ENCODE measurements at regions not wholly inside any gene's neighbourhood (a gene's known extent, or its start where the extent isn't known, plus 50 kb on each side); places are given as distances from the start of the nearest gene placed in this dataset.
"Not testable (repeated sequence)": the region's sequence is repeated elsewhere in the genome, so short reads cannot be mapped to it uniquely, and the experiment has no call there.

- Mint-ChIP-seq H3K36me3 (peaks cover 4% of the 10 kb centered on the region), H3K4me3 (no peak overlapping the region), H3K27ac (no peak overlapping the region), H3K4me1 (ENCODE audit: low read depth in 2 of 2) (no peaks in the 10 kb centered on the region), H3K9me3 (peaks cover 14% of the 10 kb centered on the region), H3K27me3 (no peaks in the 10 kb centered on the region)
- DNase-seq (ENCODE audit: low spot score) (no peak), ATAC-seq (no peak)
Observed at GRCh38 chr1:96445302-96445701, 276.3 kb upstream of the PTBP2 start.

DNA sequence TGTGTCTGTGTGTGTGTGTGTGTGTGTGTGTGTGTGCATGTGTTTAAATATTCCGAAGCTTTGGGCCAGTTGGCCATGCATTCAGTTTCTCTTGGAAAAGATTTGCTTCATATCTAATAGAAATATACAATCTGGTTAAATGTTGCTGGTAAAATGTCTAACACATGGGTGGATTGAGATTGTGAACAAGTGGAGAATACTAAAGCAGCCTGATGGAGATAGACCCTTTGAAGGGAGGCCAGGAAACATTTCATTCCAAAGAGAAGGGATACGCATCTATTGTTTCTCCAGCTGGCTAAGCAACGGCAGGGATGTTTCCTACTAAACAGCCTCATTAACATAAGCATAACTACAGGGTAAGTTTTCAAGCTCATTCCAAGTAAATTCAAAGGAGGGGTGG is 257.5 kb upstream of the PTBP2 start:
- no peak for ATAC-seq
- no peak overlapping the region for H3K27ac Mint-ChIP-seq
- peaks cover 3% of the 10 kb centered on the region for H3K9me3 Mint-ChIP-seq
- no peaks in the 10 kb centered on the region for H3K4me1 Mint-ChIP-seq (ENCODE audit: low read depth in 2 of 2)
- H3K27me3 Mint-ChIP-seq: no peaks in the 10 kb centered on the region
- no peak for DNase-seq (ENCODE audit: low spot score)
- H3K4me3 Mint-ChIP-seq: no peak overlapping the region
- H3K36me3 Mint-ChIP-seq: no peaks in the 10 kb centered on the region

DNA sequence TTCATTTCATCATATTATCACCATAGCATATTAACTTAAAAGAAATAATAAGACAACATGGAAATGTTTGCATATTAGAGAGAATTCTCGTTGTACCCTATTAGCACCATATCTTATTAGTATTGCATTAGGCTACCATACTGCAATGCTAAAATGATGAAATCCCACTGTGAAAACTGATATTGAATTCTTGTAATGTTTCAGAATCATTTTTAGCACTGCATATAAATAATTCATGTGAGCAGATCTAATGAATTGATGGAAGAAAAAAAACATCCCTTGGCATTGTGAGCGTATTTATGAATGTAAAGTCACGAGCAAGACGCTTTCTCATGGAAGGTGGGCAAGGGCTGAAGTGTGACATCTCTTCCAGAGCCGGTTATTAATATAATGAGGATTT is 257.1 kb upstream of the PTBP2 start:
- H3K9me3 Mint-ChIP-seq: peaks cover 3% of the 10 kb centered on the region
- H3K36me3 Mint-ChIP-seq: no peaks in the 10 kb centered on the region
- ATAC-seq: no peak
- no peak overlapping the region for H3K27ac Mint-ChIP-seq
- H3K4me3 Mint-ChIP-seq: no peak overlapping the region
- no peak for DNase-seq (ENCODE audit: low spot score)
- no peaks in the 10 kb centered on the region for H3K4me1 Mint-ChIP-seq (ENCODE audit: low read depth in 2 of 2)
- H3K27me3 Mint-ChIP-seq: no peaks in the 10 kb centered on the region

- DNase-seq (ENCODE audit: low spot score) (no peak), ATAC-seq (no peak)
- H3K27ac Mint-ChIP-seq: no peak overlapping the region
- no peaks in the 10 kb centered on the region for H3K4me1 Mint-ChIP-seq (ENCODE audit: low read depth in 2 of 2)
- peaks cover 3% of the 10 kb centered on the region for H3K9me3 Mint-ChIP-seq
- H3K27me3 Mint-ChIP-seq: no peaks in the 10 kb centered on the region
- H3K36me3 Mint-ChIP-seq: no peaks in the 10 kb centered on the region
- H3K4me3 Mint-ChIP-seq: no peak overlapping the region
Observed at GRCh38 chr1:96464991-96465390, 256.6 kb upstream of the PTBP2 start.

GRCh38 chr1:96465441-96465840 is 256.1 kb upstream of the PTBP2 start:
- no peak for DNase-seq (ENCODE audit: low spot score)
- Mint-ChIP-seq H3K27ac (no peak overlapping the region), H3K4me3 (no peak overlapping the region), H3K9me3 (peaks cover 3% of the 10 kb centered on the region), H3K4me1 (ENCODE audit: low read depth in 2 of 2) (no peaks in the 10 kb centered on the region), H3K36me3 (no peaks in the 10 kb centered on the region), H3K27me3 (no peaks in the 10 kb centered on the region)
- ATAC-seq: no peak

DNA sequence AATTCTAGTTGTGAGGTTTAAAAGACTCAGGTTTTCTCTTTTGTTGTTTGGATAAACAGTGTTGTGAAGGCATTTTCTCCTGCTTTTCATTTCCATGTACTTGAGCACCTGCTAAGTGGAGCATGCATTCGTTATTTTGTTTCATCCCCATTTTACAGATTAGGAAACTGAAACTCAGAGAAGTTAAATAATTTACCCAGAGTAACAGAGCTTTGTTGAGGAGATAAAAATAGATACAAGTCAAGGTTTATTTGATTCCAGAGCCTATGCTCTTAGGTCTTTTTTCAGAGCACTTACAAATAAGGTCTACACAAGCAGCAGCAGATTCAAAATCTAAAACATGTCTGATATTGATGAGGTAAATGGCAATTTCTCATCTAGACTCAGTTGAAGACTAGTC is 254.7 kb upstream of the PTBP2 start:
- H3K36me3 Mint-ChIP-seq: no peaks in the 10 kb centered on the region
- H3K9me3 Mint-ChIP-seq: peaks cover 4% of the 10 kb centered on the region
- no peak overlapping the region for H3K4me3 Mint-ChIP-seq
- DNase-seq (ENCODE audit: low spot score): no peak
- no peak overlapping the region for H3K27ac Mint-ChIP-seq
- no peak for ATAC-seq
- no peaks in the 10 kb centered on the region for H3K27me3 Mint-ChIP-seq
- H3K4me1 Mint-ChIP-seq (ENCODE audit: low read depth in 2 of 2): no peaks in the 10 kb centered on the region

GRCh38 chr1:96469726-96470125 is 251.9 kb upstream of the PTBP2 start:
- H3K9me3 Mint-ChIP-seq; H3K27me3 Mint-ChIP-seq; ATAC-seq; H3K36me3 Mint-ChIP-seq; DNase-seq (ENCODE audit: low spot score); H3K27ac Mint-ChIP-seq; H3K4me3 Mint-ChIP-seq; H3K4me1 Mint-ChIP-seq (ENCODE audit: low read depth in 2 of 2): not testable (repeated sequence)

GRCh38 chr1:96472471-96472870 is 249.1 kb upstream of the PTBP2 start:
- Mint-ChIP-seq H3K9me3 (peaks cover 4% of the 10 kb centered on the region), H3K4me3 (no peak overlapping the region), H3K27ac (no peak overlapping the region), H3K36me3 (no peaks in the 10 kb centered on the region), H3K4me1 (ENCODE audit: low read depth in 2 of 2) (no peaks in the 10 kb centered on the region), H3K27me3 (no peaks in the 10 kb centered on the region)
- ATAC-seq (no peak), DNase-seq (ENCODE audit: low spot score) (no peak)

DNA sequence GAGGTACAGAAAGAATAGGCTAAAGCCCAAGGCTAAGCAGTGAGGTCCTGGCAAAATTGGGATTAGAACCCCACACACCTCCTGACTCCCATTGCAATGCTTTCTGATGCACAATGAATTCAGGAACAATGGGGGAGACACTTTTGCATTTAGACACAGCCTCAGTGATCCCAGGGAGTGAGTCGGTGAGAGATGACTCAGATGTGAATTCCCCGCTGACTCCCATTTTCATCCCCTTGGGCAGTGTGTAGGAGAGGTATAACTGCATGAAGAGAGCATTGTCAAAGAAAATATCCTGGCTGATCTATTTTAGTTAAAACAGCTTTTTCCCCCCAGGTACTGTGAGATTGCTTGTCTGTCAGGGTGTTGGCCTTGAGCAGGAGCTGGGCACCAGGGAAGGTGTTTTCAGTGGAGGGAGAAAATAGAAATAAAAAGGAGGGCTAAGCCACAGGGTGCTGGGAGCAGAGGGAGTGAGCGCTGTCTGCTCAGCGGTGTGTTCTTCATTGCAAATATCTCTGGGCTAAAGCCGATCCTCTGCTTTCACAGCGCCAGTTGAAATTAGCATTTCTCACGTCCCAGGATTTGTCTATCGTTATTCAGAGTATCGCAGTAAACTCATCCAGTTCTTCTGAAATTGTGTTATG is 247.7 kb upstream of the PTBP2 start:
- H3K27ac Mint-ChIP-seq: no peak overlapping the region
- H3K4me3 Mint-ChIP-seq: no peak overlapping the region
- H3K4me1 Mint-ChIP-seq (ENCODE audit: low read depth in 2 of 2): no peaks in the 10 kb centered on the region
- no peak for ATAC-seq
- peaks cover 4% of the 10 kb centered on the region for H3K9me3 Mint-ChIP-seq
- H3K36me3 Mint-ChIP-seq: no peaks in the 10 kb centered on the region
- DNase-seq (ENCODE audit: low spot score): no peak
- H3K27me3 Mint-ChIP-seq: no peaks in the 10 kb centered on the region

DNA sequence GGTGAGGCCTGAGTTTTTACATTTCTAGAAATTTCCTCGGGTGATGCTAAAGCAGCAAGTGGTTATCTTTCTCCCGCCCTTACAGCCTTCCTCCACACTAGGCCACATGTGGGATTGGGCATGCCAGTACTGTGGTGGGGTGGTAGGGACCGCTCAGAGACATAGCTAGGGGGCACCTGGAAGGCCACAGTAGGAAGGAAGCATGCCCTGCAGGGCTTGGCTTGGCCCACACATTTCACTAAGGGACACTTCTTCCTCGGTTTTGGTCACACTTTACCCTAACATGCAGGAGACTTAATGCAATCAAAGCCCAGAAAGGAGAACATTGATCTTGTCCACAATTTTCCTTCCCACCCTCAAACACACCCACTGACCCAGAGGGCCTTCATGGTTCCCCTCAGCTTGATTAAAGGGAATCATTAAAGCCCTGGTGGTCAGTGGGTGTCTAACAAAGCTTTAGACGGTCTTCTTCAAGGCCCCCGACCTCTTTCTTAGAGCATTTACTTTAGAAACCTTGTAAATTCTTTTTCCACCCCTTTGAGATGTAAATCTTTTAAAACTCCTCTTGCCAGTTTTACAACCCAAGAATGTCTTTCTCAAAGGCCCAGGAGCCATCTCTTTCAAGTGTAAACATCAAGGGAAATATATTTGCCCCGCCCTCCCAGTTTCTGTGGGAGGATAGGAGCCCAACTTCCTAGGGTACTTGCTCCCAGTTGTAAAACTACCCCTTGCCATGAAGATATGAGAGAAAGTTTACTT is 246.4 kb upstream of the PTBP2 start:
- H3K4me3 Mint-ChIP-seq: no peak overlapping the region
- H3K27me3 Mint-ChIP-seq: no peaks in the 10 kb centered on the region
- no peak overlapping the region for H3K27ac Mint-ChIP-seq
- ATAC-seq: no peak
- no peak for DNase-seq (ENCODE audit: low spot score)
- no peaks in the 10 kb centered on the region for H3K4me1 Mint-ChIP-seq (ENCODE audit: low read depth in 2 of 2)
- H3K36me3 Mint-ChIP-seq: no peaks in the 10 kb centered on the region
- H3K9me3 Mint-ChIP-seq: peaks cover 4% of the 10 kb centered on the region

DNA sequence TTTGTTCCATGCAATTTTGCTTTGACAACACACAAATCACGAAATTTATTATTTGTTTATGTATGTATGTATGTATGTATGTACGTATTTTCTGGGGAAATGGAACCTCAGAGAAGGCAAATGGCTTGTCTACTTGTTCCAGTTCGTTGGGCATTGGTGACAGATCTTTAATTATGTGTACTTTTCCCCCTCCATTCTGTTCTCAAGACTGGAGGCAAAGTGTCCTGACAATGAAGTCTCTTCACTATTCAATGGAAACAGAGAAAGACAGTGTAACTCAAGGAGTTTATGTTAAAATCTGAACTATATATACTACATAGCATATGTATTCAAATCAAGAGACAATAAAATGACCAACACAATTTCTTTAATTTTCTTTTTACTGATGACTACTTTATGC is 245.7 kb upstream of the PTBP2 start:
- DNase-seq (ENCODE audit: low spot score): no peak
- H3K36me3 Mint-ChIP-seq: no peaks in the 10 kb centered on the region
- H3K27me3 Mint-ChIP-seq: no peaks in the 10 kb centered on the region
- ATAC-seq: no peak
- H3K4me3 Mint-ChIP-seq: no peak overlapping the region
- peaks cover 7% of the 10 kb centered on the region for H3K9me3 Mint-ChIP-seq
- no peaks in the 10 kb centered on the region for H3K4me1 Mint-ChIP-seq (ENCODE audit: low read depth in 2 of 2)
- no peak overlapping the region for H3K27ac Mint-ChIP-seq

DNA sequence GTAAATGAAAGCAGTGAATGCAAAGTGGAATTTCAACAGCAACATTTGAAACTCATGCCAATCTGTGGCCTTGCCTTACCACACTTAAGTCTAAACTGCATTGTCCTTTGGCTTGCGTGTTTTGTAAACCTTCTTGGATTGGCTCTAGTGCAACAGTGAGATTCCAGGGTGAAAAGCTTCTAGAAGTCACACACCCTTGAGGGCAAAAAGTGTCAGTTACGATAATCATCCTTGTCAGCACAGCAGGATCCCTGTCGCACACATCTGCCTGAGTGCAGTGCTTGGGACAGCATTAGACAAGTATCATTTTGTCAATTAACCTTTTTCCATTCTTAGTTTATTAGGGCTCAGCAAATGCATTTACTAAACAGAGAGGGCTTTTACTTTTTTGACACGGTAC is 243.4 kb upstream of the PTBP2 start:
- DNase-seq (ENCODE audit: low spot score) (no peak), ATAC-seq (no peak)
- Mint-ChIP-seq H3K36me3 (no peaks in the 10 kb centered on the region), H3K4me3 (no peak overlapping the region), H3K27ac (no peak overlapping the region), H3K27me3 (no peaks in the 10 kb centered on the region), H3K9me3 (peaks cover 12% of the 10 kb centered on the region), H3K4me1 (ENCODE audit: low read depth in 2 of 2) (no peaks in the 10 kb centered on the region)

DNA sequence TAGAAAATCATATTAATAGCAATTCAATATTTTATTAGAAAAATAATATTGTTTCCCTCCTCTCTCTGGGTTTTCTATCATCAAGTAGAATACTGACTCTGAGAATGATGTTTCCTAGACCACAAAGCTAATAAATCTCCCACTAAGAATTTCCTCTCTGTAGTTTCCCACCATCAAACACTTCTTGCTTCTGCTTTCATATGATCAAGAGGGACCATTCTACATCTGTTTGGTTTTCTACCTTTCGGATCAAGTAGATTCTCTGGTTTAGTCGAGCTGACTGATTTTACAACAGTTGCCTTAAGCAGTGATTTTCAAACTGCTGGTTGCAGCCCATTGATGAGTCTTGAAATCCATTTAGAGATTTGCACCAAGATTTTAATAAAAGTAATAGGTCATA is 240.2 kb upstream of the PTBP2 start:
- DNase-seq (ENCODE audit: low spot score) (no peak), ATAC-seq (no peak)
- Mint-ChIP-seq H3K4me1 (ENCODE audit: low read depth in 2 of 2) (no peaks in the 10 kb centered on the region), H3K36me3 (no peaks in the 10 kb centered on the region), H3K9me3 (peaks cover 16% of the 10 kb centered on the region), H3K27me3 (no peaks in the 10 kb centered on the region), H3K27ac (no peak overlapping the region), H3K4me3 (no peak overlapping the region)

- Mint-ChIP-seq H3K27ac (no peak overlapping the region), H3K4me1 (ENCODE audit: low read depth in 2 of 2) (no peaks in the 10 kb centered on the region), H3K9me3 (peaks cover 16% of the 10 kb centered on the region), H3K27me3 (no peaks in the 10 kb centered on the region), H3K4me3 (no peak overlapping the region), H3K36me3 (no peaks in the 10 kb centered on the region)
- ATAC-seq (no peak), DNase-seq (ENCODE audit: low spot score) (no peak)
Observed at GRCh38 chr1:96482616-96483015, 239.0 kb upstream of the PTBP2 start.

DNA sequence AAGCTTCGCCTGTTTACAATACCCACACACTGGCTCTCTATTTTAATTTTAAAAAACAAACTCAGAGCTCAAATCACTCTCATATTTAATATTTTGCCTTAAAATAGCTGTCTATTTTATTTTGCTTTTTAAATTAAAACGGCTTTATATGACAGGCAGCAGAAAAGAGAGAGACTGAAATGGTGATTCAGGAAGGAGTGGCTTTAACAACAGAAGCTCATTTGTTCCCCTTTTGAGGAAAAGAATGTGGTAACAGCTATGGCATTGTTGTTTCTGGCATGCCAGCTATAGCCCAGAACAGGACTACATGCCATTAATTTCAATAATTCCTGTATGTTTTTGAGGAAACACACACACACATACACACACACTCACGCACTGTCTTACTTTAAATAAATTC is 234.2 kb upstream of the PTBP2 start:
- Mint-ChIP-seq H3K27ac (no peak overlapping the region), H3K4me1 (ENCODE audit: low read depth in 2 of 2) (no peaks in the 10 kb centered on the region), H3K36me3 (no peaks in the 10 kb centered on the region), H3K27me3 (no peaks in the 10 kb centered on the region), H3K9me3 (peaks cover 11% of the 10 kb centered on the region), H3K4me3 (no peak overlapping the region)
- DNase-seq (ENCODE audit: low spot score) (no peak), ATAC-seq (no peak)
